Stomach (tissue), 8 donors: ENCODE measurements at regions not wholly inside any gene's neighbourhood (a gene's known extent, or its start where the extent isn't known, plus 50 kb on each side); places are given as distances from the start of the nearest gene placed in this dataset.

ENCODE experiments used
- DNase-seq, 2 donors: peaks; one replicate each; pipeline versions ENCODE4 v3.0.0 to v3.0.0-alpha.2; 2013 to 2019
- H3K27ac ChIP-seq, 5 donors: fragments of 200-600 bp in 4 of 5; sonication (generic) in 4 of 5; one replicate each; pipeline ENCODE4 v1.5.1; 2013 to 2019; ENCODE audit warnings: mild to moderate bottlenecking in 1 of 5, moderate library complexity in 1 of 5
- H3K27me3 ChIP-seq, 3 donors: fragments of 200-600 bp; sonication (generic); one replicate each; pipeline ENCODE4 v1.5.1; 2017 to 2019; ENCODE audit warnings: mixed run types in 1 of 3
- H3K36me3 ChIP-seq, 4 donors: fragments of 200-600 bp; sonication (generic); 1 replicate in 3 of 4; 2 replicates in 1 of 4; pipeline ENCODE4 v1.5.1; 2016 to 2019
- H3K4me1 ChIP-seq, 4 donors: fragments of 200-600 bp; sonication (generic); one replicate each; pipeline ENCODE4 v1.5.1; 2016 to 2019
- H3K4me3 ChIP-seq, 4 donors: fragments of 200-600 bp; sonication (generic) in 3 of 4; one replicate each; pipeline ENCODE4 v1.5.1; 2016 to 2019; ENCODE audit warnings: mild to moderate bottlenecking in 1 of 4
- H3K9me3 ChIP-seq, 4 donors: fragments of 200-600 bp; sonication (generic); one replicate each; pipeline ENCODE4 v1.5.1; 2016 to 2019
- EP300 ChIP-seq: sonication (generic); formaldehyde crosslinking; IDR thresholded peaks from one replicate; pipeline ENCODE4 v1.6.1; 2017; ENCODE audit warnings: antibody characterized with exemption
- POLR2A ChIP-seq, 4 donors: fragments of 450-650 bp; IDR thresholded peaks; one replicate each; pipeline ENCODE4 v1.6.1; 2016; ENCODE audit warnings: antibody characterized with exemption in 4 of 4, control low read depth in 2 of 4, mild to moderate bottlenecking in 1 of 4, moderate library complexity in 1 of 4
- POLR2AphosphoS5 ChIP-seq, 3 donors: sonication (generic); formaldehyde crosslinking; IDR thresholded peaks; one replicate each; pipeline ENCODE4 v1.6.1; 2016; ENCODE audit warnings: antibody characterized with exemption in 3 of 3
- WGBS, 5 donors: extraction: QIAGEN DNeasy Blood & Tissue Kit in 3 of 5; methylation state at CpG; one replicate each; pipeline versions ENCODE4 v1.1.5 to v1.1.7; 2013 to 2018; 5-methylcytosine and 5-hydroxymethylcytosine counted together
- intact Hi-C: fragments of 100-400 bp; cut with DNase I; formaldehyde crosslinking; loops from one replicate; pipeline ENCODE4 v1.15.1; 2023; ENCODE audit warnings: low total_unique reads
- TF ChIP-seq, protein P1 (sequence below), 7 experiments: fragments of 450-650 bp in 4 of 7; fragments of 200-600 bp in 3 of 7; sonication (generic) in 3 of 7; IDR thresholded peaks; one replicate each; pipeline ENCODE4 v1.5.1; 2016 to 2019; ENCODE audit warnings: antibody characterized with exemption in 7 of 7, control low read depth in 2 of 7, mild to moderate bottlenecking in 1 of 7
- donor health status: healthy with polysubstance abuse.
- donor health status: Bipolar disorder and iron deficiency.
- donor health status: healthy.

DNA sequence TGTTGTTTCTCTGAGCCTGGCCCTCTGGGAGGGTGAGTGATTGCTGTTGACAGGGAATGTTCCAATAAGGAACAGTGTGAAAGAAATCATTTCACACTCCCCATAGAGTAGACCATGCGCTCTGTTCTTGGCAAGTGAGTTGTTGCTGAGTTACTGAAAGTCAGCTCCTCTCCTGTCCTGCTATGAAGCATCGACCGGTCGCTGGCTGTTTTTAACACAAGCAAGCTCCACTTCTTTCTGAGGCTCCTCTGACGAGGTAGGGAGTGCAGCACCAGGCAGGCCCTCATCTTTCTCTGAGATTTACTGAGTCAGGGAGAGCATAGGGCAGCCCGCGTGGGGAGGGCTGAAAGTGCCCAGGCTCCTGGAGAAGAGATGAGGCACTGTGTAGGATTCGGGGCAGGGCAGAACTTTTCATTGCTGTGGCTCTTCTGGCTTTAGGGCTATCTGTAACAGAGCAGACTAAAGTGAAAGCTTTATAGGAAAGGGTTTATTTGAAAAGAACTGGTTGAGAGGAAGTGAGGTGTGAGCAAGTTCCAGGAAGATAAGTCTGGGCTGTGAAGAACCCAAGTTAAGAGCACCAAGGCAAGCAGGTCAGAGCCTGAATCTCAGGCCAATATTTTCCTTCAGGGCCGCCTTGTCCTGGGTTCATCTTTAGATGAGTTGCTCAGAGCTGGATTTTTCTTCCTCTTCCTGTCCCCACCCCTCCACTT lies 332.2 kb downstream of the CCSER2 start:
- no peak for DNase-seq
- Histone ChIP-seq H3K36me3 (no peaks in the 10 kb centered on the region), H3K4me3 (no peak overlapping the region), H3K9me3 (no peaks in the 10 kb centered on the region), H3K4me1 (no peaks in the 10 kb centered on the region), H3K27ac (no peak overlapping the region), H3K27me3 (peaks cover 0 to 4% (median 0%) of the 10 kb centered on the region in 3 donors)
- WGBS, 5 donors = 64 to 75% (median 73%) methylated on average over 9 of the region's 9 CpGs
- no peak for TF ChIP-seq EP300
- TF ChIP-seq POLR2A (IDR thresholded peaks at IDR 0.05) = no peak
- TF ChIP-seq, protein P1, sequence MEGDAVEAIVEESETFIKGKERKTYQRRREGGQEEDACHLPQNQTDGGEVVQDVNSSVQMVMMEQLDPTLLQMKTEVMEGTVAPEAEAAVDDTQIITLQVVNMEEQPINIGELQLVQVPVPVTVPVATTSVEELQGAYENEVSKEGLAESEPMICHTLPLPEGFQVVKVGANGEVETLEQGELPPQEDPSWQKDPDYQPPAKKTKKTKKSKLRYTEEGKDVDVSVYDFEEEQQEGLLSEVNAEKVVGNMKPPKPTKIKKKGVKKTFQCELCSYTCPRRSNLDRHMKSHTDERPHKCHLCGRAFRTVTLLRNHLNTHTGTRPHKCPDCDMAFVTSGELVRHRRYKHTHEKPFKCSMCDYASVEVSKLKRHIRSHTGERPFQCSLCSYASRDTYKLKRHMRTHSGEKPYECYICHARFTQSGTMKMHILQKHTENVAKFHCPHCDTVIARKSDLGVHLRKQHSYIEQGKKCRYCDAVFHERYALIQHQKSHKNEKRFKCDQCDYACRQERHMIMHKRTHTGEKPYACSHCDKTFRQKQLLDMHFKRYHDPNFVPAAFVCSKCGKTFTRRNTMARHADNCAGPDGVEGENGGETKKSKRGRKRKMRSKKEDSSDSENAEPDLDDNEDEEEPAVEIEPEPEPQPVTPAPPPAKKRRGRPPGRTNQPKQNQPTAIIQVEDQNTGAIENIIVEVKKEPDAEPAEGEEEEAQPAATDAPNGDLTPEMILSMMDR (IDR thresholded peaks at IDR 0.05) = no peak
- TF ChIP-seq POLR2AphosphoS5 (IDR thresholded peaks at IDR 0.05) = no peak
- intact Hi-C loops = no loop called here

DNA sequence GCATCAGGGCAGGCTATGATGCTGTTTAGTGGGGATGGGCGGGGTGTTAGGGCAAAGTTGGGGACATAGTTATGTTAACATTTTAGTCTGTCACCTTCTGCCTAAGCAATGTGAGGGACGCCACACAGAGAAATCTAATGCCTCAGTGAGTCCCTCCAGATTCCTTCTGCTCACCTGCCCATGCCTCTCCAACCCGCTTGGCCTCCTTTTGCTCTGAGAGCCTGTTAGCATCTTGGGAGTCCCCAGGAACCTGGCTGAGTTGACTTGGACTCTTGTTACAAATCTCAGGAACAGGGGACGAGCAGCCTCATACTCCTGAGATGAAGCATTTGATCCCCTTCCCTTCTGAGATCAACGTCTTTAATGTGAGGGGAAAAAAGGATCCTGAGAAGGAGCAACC lies 336.8 kb downstream of the CCSER2 start:
- Histone ChIP-seq H3K4me1 (no peaks in the 10 kb centered on the region), H3K36me3 (no peaks in the 10 kb centered on the region), H3K27me3 (no peaks in the 10 kb centered on the region), H3K9me3 (no peaks in the 10 kb centered on the region), H3K27ac (no peak overlapping the region), H3K4me3 (no peak overlapping the region)
- intact Hi-C loops = no loop called here
- TF ChIP-seq POLR2A (IDR thresholded peaks at IDR 0.05) = no peak
- TF ChIP-seq, protein P1 (IDR thresholded peaks at IDR 0.05) = no peak
- TF ChIP-seq EP300 = no peak
- no peak for TF ChIP-seq POLR2AphosphoS5 (IDR thresholded peaks at IDR 0.05)
- no peak for DNase-seq
- WGBS, 5 donors = 65 to 77% (median 73%) methylated on average over 5 of the region's 5 CpGs

DNA sequence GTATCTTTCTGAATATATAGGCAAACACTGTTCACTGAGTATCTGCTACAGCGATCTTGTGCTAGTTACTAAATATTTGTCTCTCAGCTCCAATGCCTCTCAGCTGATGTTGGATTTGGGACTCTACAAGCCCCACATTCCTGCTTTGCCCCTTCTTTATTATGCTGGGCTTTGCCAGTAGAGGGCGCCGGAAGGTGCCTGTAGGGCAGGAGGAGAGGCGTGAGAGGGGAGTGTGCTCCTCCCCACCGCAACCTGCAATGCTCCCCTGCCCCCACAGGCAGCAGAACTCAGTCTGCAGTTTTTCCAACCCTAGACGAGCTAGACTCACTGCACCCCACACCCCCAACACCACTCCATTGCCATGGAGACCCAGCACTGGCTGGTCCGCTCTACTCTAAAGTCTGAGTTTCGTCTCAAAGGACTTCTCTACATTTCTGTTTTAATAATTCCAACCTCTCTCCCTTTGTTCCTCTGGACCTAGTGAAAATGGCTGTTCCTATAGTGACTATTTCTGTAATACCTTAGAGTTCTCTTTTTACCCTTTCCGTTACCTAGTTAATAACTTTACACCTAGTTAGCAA lies 337.6 kb downstream of the CCSER2 start:
- Histone ChIP-seq H3K9me3 (no peaks in the 10 kb centered on the region), H3K27me3 (no peaks in the 10 kb centered on the region), H3K4me1 (no peaks in the 10 kb centered on the region), H3K27ac (no peak overlapping the region), H3K4me3 (no peak overlapping the region), H3K36me3 (no peaks in the 10 kb centered on the region)
- no peak for TF ChIP-seq POLR2AphosphoS5 (IDR thresholded peaks at IDR 0.05)
- TF ChIP-seq, protein P1 (IDR thresholded peaks at IDR 0.05) = no peak
- no peak for TF ChIP-seq EP300
- TF ChIP-seq POLR2A (IDR thresholded peaks at IDR 0.05) = no peak
- 52 to 62% (median 58%) methylated on average over 9 of the region's 9 CpGs for WGBS, 5 donors
- DNase-seq = no peak
- intact Hi-C loops = no loop called here

DNA sequence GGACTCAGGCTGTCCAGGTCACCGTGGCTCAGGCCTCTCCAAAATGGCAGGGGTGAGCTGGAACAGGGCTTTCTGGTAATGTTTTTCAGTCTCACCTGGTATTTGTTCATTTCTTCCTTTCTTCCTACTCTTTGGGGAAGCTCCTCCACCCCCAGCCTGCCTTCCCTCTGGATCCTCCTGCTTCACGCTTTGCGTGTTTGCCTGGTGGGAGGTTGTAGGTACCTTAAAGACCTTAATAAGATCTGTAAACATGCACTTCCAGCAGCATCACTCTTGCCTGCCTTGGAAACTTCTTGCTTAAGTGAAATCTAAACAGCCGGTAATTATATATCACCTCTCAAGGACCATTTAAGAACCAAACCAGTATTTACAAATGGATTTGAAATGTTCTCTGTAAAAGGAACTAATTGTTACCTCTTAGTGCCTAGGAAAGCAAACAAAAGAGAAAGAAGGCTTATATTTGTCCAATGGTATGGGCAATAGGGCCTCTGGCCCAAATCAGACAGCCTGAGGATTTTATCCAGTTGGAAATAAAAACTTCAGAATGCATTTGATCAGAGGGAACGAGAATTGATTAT lies 339.9 kb downstream of the CCSER2 start:
- WGBS, 5 donors = 28 to 66% (median 42%) methylated on average over 5 of the region's 5 CpGs
- Histone ChIP-seq H3K4me3 (no peak overlapping the region), H3K27me3 (no peaks in the 10 kb centered on the region), H3K36me3 (no peaks in the 10 kb centered on the region), H3K4me1 (no peaks in the 10 kb centered on the region), H3K9me3 (no peaks in the 10 kb centered on the region), H3K27ac (no peak overlapping the region)
- DNase-seq = no peak
- no peak for TF ChIP-seq POLR2AphosphoS5 (IDR thresholded peaks at IDR 0.05)
- no peak for TF ChIP-seq POLR2A (IDR thresholded peaks at IDR 0.05)
- no peak for TF ChIP-seq EP300
- TF ChIP-seq, protein P1 (IDR thresholded peaks at IDR 0.05) = no peak
- intact Hi-C loops = no loop called here
